RWPE2 (cell line): ENCODE measurements at regions not wholly inside any gene's neighbourhood (a gene's known extent, or its start where the extent isn't known, plus 50 kb on each side); places are given as distances from the start of the nearest gene placed in this dataset.

Experiments
- ATAC-seq: fragments of 200-7000 bp; cut with Tn5 transposase; 3 replicates; pipeline ENCODE4 v1.9.1; 2021; ENCODE audit warnings: low read depth
- DNase-seq: peaks from one replicate; pipeline ENCODE4 v3.0.0-alpha.2; 2020; ENCODE audit warnings: low spot score
- H3K27ac ChIP-seq: fragments of 450-650 bp; 2 replicates; pipeline ENCODE4 v1.5.1; 2017; ENCODE audit warnings: mild to moderate bottlenecking; ENCODE audit not compliant: poor library complexity, severe bottlenecking
- H3K27me3 ChIP-seq: fragments of 250-450 bp; sonication (Bioruptor Pico); 2 replicates; pipeline ENCODE4 v1.5.1; 2021; ENCODE audit warnings: mild to moderate bottlenecking, moderate library complexity; ENCODE audit not compliant: insufficient read depth, poor library complexity, severe bottlenecking
- H3K36me3 ChIP-seq: fragments of 250-450 bp; sonication (Bioruptor Pico); 2 replicates; pipeline ENCODE4 v1.5.1; 2020; ENCODE audit warnings: low read depth, mild to moderate bottlenecking, moderate library complexity
- H3K4me1 ChIP-seq: fragments of 250-450 bp; sonication (Bioruptor Pico); 2 replicates; pipeline ENCODE4 v1.5.1; 2021; ENCODE audit warnings: mild to moderate bottlenecking, moderate library complexity; ENCODE audit not compliant: insufficient read depth, poor library complexity, severe bottlenecking
- H3K4me3 ChIP-seq: fragments of 250-450 bp; sonication (Bioruptor Pico); 2 replicates; pipeline ENCODE4 v1.5.1; 2021; ENCODE audit warnings: mild to moderate bottlenecking, moderate library complexity; ENCODE audit not compliant: severe bottlenecking
- H3K9me3 ChIP-seq: fragments of 250-450 bp; sonication (Bioruptor Pico); 2 replicates; pipeline ENCODE4 v1.5.1; 2021; ENCODE audit warnings: mild to moderate bottlenecking, moderate library complexity; ENCODE audit not compliant: severe bottlenecking
- CTCF ChIP-seq: fragments of 450-650 bp; IDR thresholded peaks from one replicate; pipeline ENCODE4 v1.5.1; 2017; ENCODE audit warnings: mild to moderate bottlenecking, moderate library complexity; ENCODE audit not compliant: poor library complexity, severe bottlenecking

GRCh38 chr3:74739242-74739641, 124.8 kb upstream of the CNTN3 start:
- Histone ChIP-seq H3K27ac (no peak overlapping the region), H3K4me3 (no peak overlapping the region), H3K9me3 (no peaks in the 10 kb centered on the region), H3K4me1 (no peaks in the 10 kb centered on the region), H3K27me3 (no peaks in the 10 kb centered on the region), H3K36me3 (no peaks in the 10 kb centered on the region)
- ATAC-seq (no peak), DNase-seq (no peak)
- TF ChIP-seq CTCF: no peak

GRCh38 chr3:74722211-74722610, 107.8 kb upstream of the CNTN3 start:
- H3K27me3 ChIP-seq: no peaks in the 10 kb centered on the region
- H3K9me3 ChIP-seq: no peaks in the 10 kb centered on the region
- H3K4me3 ChIP-seq: no peak overlapping the region
- H3K27ac ChIP-seq: no peak overlapping the region
- no peaks in the 10 kb centered on the region for H3K4me1 ChIP-seq
- H3K36me3 ChIP-seq: no peaks in the 10 kb centered on the region
- DNase-seq (no peak), ATAC-seq (no peak)
- TF ChIP-seq CTCF: no peak

- H3K9me3 ChIP-seq: no peaks in the 10 kb centered on the region
- TF ChIP-seq CTCF: no peak
- H3K4me3 ChIP-seq: no peak overlapping the region
- no peaks in the 10 kb centered on the region for H3K36me3 ChIP-seq
- ATAC-seq (no peak), DNase-seq (no peak)
- H3K27ac ChIP-seq: no peak overlapping the region
- H3K4me1 ChIP-seq: no peaks in the 10 kb centered on the region
- H3K27me3 ChIP-seq: no peaks in the 10 kb centered on the region
Measured at GRCh38 chr3:74713977-74714376, 99.5 kb upstream of the CNTN3 start.

GRCh38 chr3:74711913-74712512, 97.6 kb upstream of the CNTN3 start:
- ATAC-seq: no peak
- H3K27ac ChIP-seq: no peak overlapping the region
- no peaks in the 10 kb centered on the region for H3K36me3 ChIP-seq
- no peaks in the 10 kb centered on the region for H3K27me3 ChIP-seq
- no peaks in the 10 kb centered on the region for H3K4me1 ChIP-seq
- TF ChIP-seq CTCF: no peak
- DNase-seq: no peak
- no peaks in the 10 kb centered on the region for H3K9me3 ChIP-seq
- no peak overlapping the region for H3K4me3 ChIP-seq

- ATAC-seq: no peak
- H3K9me3 ChIP-seq: no peaks in the 10 kb centered on the region
- H3K27me3 ChIP-seq: no peaks in the 10 kb centered on the region
- DNase-seq: no peak
- no peak overlapping the region for H3K27ac ChIP-seq
- no peaks in the 10 kb centered on the region for H3K4me1 ChIP-seq
- H3K4me3 ChIP-seq: no peak overlapping the region
- H3K36me3 ChIP-seq: no peaks in the 10 kb centered on the region
- TF ChIP-seq CTCF: no peak
Measured at GRCh38 chr3:74709951-74710350, 95.5 kb upstream of the CNTN3 start.
